HepG2 (cell line): ENCODE measurements at regions not wholly inside any gene's neighbourhood (a gene's known extent, or its start where the extent isn't known, plus 50 kb on each side); places are given as distances from the start of the nearest gene placed in this dataset.

Experiments
- ATAC-seq: fragments of 200-7000 bp; cut with Tn5 transposase; 3 replicates; pipeline ENCODE4 v1.9.1; 2020; ENCODE audit warnings: mild to moderate bottlenecking, moderate library complexity
- BruUV-seq: library from RNA; stranded (reverse); fragments of 400-500 nt; replicated peaks from 2 replicates; lab custom pipeline; 2021; lab: Mats Ljungman, UMichigan
- CTCF ChIA-PET: fragments of 300-600 bp; formaldehyde crosslinking; extraction: SDS; loops from one replicate; lab custom pipeline; 2021; ENCODE audit warnings: low total read pairs, inconsistent platforms, low intra/inter-chr PET ratio; lab: Yijun Ruan, JAX
- POLR2A ChIA-PET: fragments of 350-600 bp; sonication (Branson Sonifier 250); formaldehyde crosslinking; loops from one replicate; lab custom pipeline; 2020; ENCODE audit warnings: antibody characterized with exemption, inconsistent platforms; lab: Yijun Ruan, JAX
- DNase-seq: peaks from one replicate; pipeline ENCODE4 v3.0.0-alpha.2; 2015; ENCODE audit warnings: low spot score
- FAIRE-seq: peaks from 3 replicates; lab custom pipeline; 2011; peaks lifted over from hg19 to GRCh38; lab: Jason Lieb, UNC
- H2AFZ ChIP-seq: one replicate; pipeline ENCODE4 v1.6.1; 2011; ENCODE audit warnings: low read length, inconsistent platforms
- H3K27ac ChIP-seq: fragments of 300-600 bp; 3 replicates; pipeline ENCODE4 v1.8.0; 2011; ENCODE audit warnings: mixed run types, mild to moderate bottlenecking, mixed read lengths, low read length, inconsistent platforms; ENCODE audit not compliant: insufficient read depth; ENCODE audit errors: extremely low read length
- H3K27me3 ChIP-seq, 2 experiments: fragments of 200-600 bp in 1 of 2; 2 replicates in 1 of 2; 3 replicates in 1 of 2; pipeline versions ENCODE4 v1.6.0 to v1.8.0; 2011; ENCODE audit warnings: low read length in 2 of 2, mild to moderate bottlenecking in 2 of 2, moderate library complexity in 2 of 2, inconsistent platforms in 1 of 2; ENCODE audit not compliant: insufficient read depth in 2 of 2, control insufficient read depth in 1 of 2
- H3K36me3 ChIP-seq, 2 experiments: fragments of 200-600 bp in 1 of 2; replicated peaks in 1 of 2; 2 replicates in 1 of 2; 3 replicates in 1 of 2; pipeline versions ENCODE4 v1.5.1 to v1.8.0; 2011; ENCODE audit warnings: low read length in 2 of 2, inconsistent platforms in 1 of 2; ENCODE audit not compliant: insufficient read depth in 2 of 2, control insufficient read depth in 1 of 2
- H3K4me1 ChIP-seq: 2 replicates; pipeline ENCODE4 v1.5.1; 2012; ENCODE audit warnings: low read length, inconsistent platforms; ENCODE audit not compliant: insufficient read depth
- H3K4me2 ChIP-seq: 2 replicates; pipeline ENCODE4 v1.6.0; 2011; ENCODE audit warnings: low read depth, low read length, inconsistent platforms
- H3K4me3 ChIP-seq, 3 experiments: fragments of 200-600 bp in 1 of 3; sonication (generic), shearing (Covaris generic) in 1 of 3; replicated peaks in 1 of 3; 2 replicates each; pipeline ENCODE4 v1.5.1; 2011 to 2016; ENCODE audit warnings: low read length in 3 of 3, inconsistent platforms in 2 of 3, low read depth in 2 of 3, mild to moderate bottlenecking in 2 of 3, control low read depth in 1 of 3, mixed read lengths in 1 of 3; ENCODE audit not compliant: insufficient read depth in 1 of 3
- H3K79me2 ChIP-seq: one replicate; pipeline ENCODE4 v1.6.1; 2011; ENCODE audit warnings: low read length, inconsistent platforms; ENCODE audit not compliant: insufficient read depth
- H3K9ac ChIP-seq: 2 replicates; pipeline ENCODE4 v1.6.0; 2011; ENCODE audit warnings: mild to moderate bottlenecking, low read depth, low read length, inconsistent platforms; ENCODE audit not compliant: insufficient read depth
- H3K9me3 ChIP-seq: 2 replicates; pipeline ENCODE4 v1.5.1; 2012; ENCODE audit warnings: mild to moderate bottlenecking, low read length
- H4K20me1 ChIP-seq: 2 replicates; pipeline ENCODE4 v1.6.0; 2011; ENCODE audit warnings: inconsistent platforms, mild to moderate bottlenecking, low read length, moderate library complexity; ENCODE audit not compliant: insufficient read depth
- ZIK1 ChIP-seq: sonication (generic); formaldehyde crosslinking; IDR thresholded peaks from 2 replicates; pipeline ENCODE4 v1.5.0; 2020; ENCODE audit warnings: mild to moderate bottlenecking, low read depth, missing genetic modification reagents, borderline replicate concordance
- ZNF510 ChIP-seq: sonication (generic); formaldehyde crosslinking; IDR thresholded peaks from 2 replicates; pipeline ENCODE4 v1.4.0; 2020; ENCODE audit warnings: low read depth, mild to moderate bottlenecking, missing genetic modification reagents
- ZNF549 ChIP-seq: sonication (generic); formaldehyde crosslinking; IDR thresholded peaks from 2 replicates; pipeline ENCODE4 v1.5.0; 2020; ENCODE audit warnings: missing genetic modification reagents
- WGBS: methylation state at CpG from one replicate; pipeline ENCODE4 v1.1.6; 2017; ENCODE audit warnings: low lambda C conversion rate; 5-methylcytosine and 5-hydroxymethylcytosine counted together
- in situ Hi-C: cut with HindIII; loops from 2 replicates; pipeline ENCODE4 v1.10.0; 2017; ENCODE audit warnings: low pct_unique_long_range_greater_than_20kb; ENCODE audit not compliant: extremely low pct_ligation_motif_present
- intact Hi-C: fragments of 100-400 bp; cut with micrococcal nuclease; formaldehyde crosslinking; loops from one replicate; pipeline ENCODE4 v1.10.0; 2022; ENCODE audit not compliant: unreplicated experiment
- TF ChIP-seq, protein P1 (sequence below), 2 experiments: sonication (generic) in 1 of 2; formaldehyde crosslinking in 1 of 2; IDR thresholded peaks; 2 replicates each; pipeline versions ENCODE4 v1.6.1 to v1.9.0; 2014 to 2022; ENCODE audit warnings: antibody characterized with exemption in 1 of 2, borderline replicate concordance in 1 of 2, inconsistent platforms in 1 of 2, low read depth in 1 of 2, missing genetic modification reagents in 1 of 2

GRCh38 chr20:39876976-39877635, 811.9 kb downstream of the MAFB start:
- Histone ChIP-seq H4K20me1 (no peaks in the 10 kb centered on the region), H2AFZ (no peak overlapping the region), H3K4me1 (peaks cover 10% of the 10 kb centered on the region; the same call in 1 of the 2 replicates), H3K4me2 (no peak overlapping the region), H3K36me3 (no peaks in the 10 kb centered on the region), H3K27me3 (no peaks in the 10 kb centered on the region), H3K79me2 (no peaks in the 10 kb centered on the region), H3K27ac (no peak overlapping the region), H3K9ac (no peak overlapping the region), H3K4me3 (no peak overlapping the region), H3K9me3 (peaks cover 91% of the 10 kb centered on the region)
- intact Hi-C loops (loop anchor here (10.0 kb wide), 1 partner anchor 612 kb away; no protein-coding TSS in a partner anchor), in situ Hi-C loops (loop anchor here (10.0 kb wide), 1 partner anchor 762 kb away; no protein-coding TSS in a partner anchor)
- peak; percentile 50; the same call in 2 of the 3 replicates for ATAC-seq
- BruUV-seq = no TSS peak
- WGBS = 6% methylated on average over 10 of the region's 10 CpGs
- TF ChIP-seq, protein P1, sequence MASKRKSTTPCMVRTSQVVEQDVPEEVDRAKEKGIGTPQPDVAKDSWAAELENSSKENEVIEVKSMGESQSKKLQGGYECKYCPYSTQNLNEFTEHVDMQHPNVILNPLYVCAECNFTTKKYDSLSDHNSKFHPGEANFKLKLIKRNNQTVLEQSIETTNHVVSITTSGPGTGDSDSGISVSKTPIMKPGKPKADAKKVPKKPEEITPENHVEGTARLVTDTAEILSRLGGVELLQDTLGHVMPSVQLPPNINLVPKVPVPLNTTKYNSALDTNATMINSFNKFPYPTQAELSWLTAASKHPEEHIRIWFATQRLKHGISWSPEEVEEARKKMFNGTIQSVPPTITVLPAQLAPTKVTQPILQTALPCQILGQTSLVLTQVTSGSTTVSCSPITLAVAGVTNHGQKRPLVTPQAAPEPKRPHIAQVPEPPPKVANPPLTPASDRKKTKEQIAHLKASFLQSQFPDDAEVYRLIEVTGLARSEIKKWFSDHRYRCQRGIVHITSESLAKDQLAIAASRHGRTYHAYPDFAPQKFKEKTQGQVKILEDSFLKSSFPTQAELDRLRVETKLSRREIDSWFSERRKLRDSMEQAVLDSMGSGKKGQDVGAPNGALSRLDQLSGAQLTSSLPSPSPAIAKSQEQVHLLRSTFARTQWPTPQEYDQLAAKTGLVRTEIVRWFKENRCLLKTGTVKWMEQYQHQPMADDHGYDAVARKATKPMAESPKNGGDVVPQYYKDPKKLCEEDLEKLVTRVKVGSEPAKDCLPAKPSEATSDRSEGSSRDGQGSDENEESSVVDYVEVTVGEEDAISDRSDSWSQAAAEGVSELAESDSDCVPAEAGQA (IDR thresholded peaks at IDR 0.05; ENCODE audit: low read depth) = no peak
- TF ChIP-seq, protein P1 (CRISPR knock-in tag; IDR thresholded peaks at IDR 0.05; ENCODE audit: borderline replicate concordance) = no peak
- TF ChIP-seq ZIK1 (CRISPR knock-in tag) (no peak), ZNF510 (CRISPR knock-in tag) (no peak), ZNF549 (CRISPR knock-in tag) (no peak)
- ChIA-PET CTCF (no interaction called here), POLR2A (no interaction called here)
- no peak for FAIRE-seq
- DNase-seq = no peak
